ENCODE measurements at regions not wholly inside any gene's neighbourhood (a gene's known extent, or its start where the extent isn't known, plus 50 kb on each side); places are given as distances from the start of the nearest gene placed in this dataset.

- Histone ChIP-seq H3K4me3 (no peak overlapping the region), H3K9me3 (no peaks in the 10 kb centered on the region), H3K27ac (no peak overlapping the region), H3K36me3 (no peaks in the 10 kb centered on the region), H3K4me1 (no peaks in the 10 kb centered on the region), H3K27me3 (no peaks in the 10 kb centered on the region)
- DNase-seq, result no peak
- intact Hi-C loops (cut with DNase I; ENCODE audit: low total_unique reads), result no loop called here
- no peak for TF ChIP-seq CTCF (IDR thresholded peaks at IDR 0.05)
Measured at GRCh38 chr3:106251160-106251892, 382.5 kb upstream of the CBLB start.

GRCh38 chr3:106255870-106256248 is 387.0 kb upstream of the CBLB start:
- Histone ChIP-seq H3K9me3 (no peaks in the 10 kb centered on the region), H3K4me1 (no peaks in the 10 kb centered on the region), H3K36me3 (no peaks in the 10 kb centered on the region), H3K4me3 (no peak overlapping the region), H3K27me3 (no peaks in the 10 kb centered on the region), H3K27ac (no peak overlapping the region)
- no peak for TF ChIP-seq CTCF (IDR thresholded peaks at IDR 0.05)
- intact Hi-C loops (cut with DNase I; ENCODE audit: low total_unique reads), result no loop called here
- DNase-seq, result no peak

GRCh38 chr3:106256249-106256957 is 387.6 kb upstream of the CBLB start:
- Histone ChIP-seq H3K27me3 (no peaks in the 10 kb centered on the region), H3K27ac (no peak overlapping the region), H3K9me3 (no peaks in the 10 kb centered on the region), H3K4me1 (no peaks in the 10 kb centered on the region), H3K4me3 (no peak overlapping the region), H3K36me3 (no peaks in the 10 kb centered on the region)
- no peak for TF ChIP-seq CTCF (IDR thresholded peaks at IDR 0.05)
- intact Hi-C loops (cut with DNase I; ENCODE audit: low total_unique reads), result no loop called here
- no peak for DNase-seq

- Histone ChIP-seq H3K27me3 (no peaks in the 10 kb centered on the region), H3K4me3 (no peak overlapping the region), H3K4me1 (no peaks in the 10 kb centered on the region), H3K9me3 (no peaks in the 10 kb centered on the region), H3K36me3 (no peaks in the 10 kb centered on the region), H3K27ac (no peak overlapping the region)
- TF ChIP-seq CTCF (IDR thresholded peaks at IDR 0.05), result no peak
- intact Hi-C loops (cut with DNase I; ENCODE audit: low total_unique reads), result no loop called here
- DNase-seq, result no peak
Measured at GRCh38 chr3:106257172-106257571, 388.4 kb upstream of the CBLB start.

- Histone ChIP-seq H3K27ac (no peak overlapping the region), H3K4me3 (no peak overlapping the region), H3K4me1 (peaks cover 0 to 13% (median 0%) of the 10 kb centered on the region in 4 donors), H3K9me3 (no peaks in the 10 kb centered on the region), H3K36me3 (no peaks in the 10 kb centered on the region), H3K27me3 (no peaks in the 10 kb centered on the region)
- intact Hi-C loops (cut with DNase I; ENCODE audit: low total_unique reads), result no loop called here
- TF ChIP-seq CTCF (IDR thresholded peaks at IDR 0.05), result no peak
- DNase-seq, result no peak
Measured at GRCh38 chr3:106261396-106261795, 392.6 kb upstream of the CBLB start.

Data from tibial artery (tissue), 4 donors.